GM04504 (cell line): ENCODE measurements at regions not wholly inside any gene's neighbourhood (a gene's known extent, or its start where the extent isn't known, plus 50 kb on each side); places are given as distances from the start of the nearest gene placed in this dataset.
"Not testable (repeated sequence)": the region's sequence is repeated elsewhere in the genome, so short reads cannot be mapped to it uniquely, and the experiment has no call there.

Experiments
- DNase-seq: peaks from one replicate; pipeline ENCODE4 v3.0.0-alpha.2; 2012; ENCODE audit warnings: low read depth

- DNase-seq: no peak
Measured at GRCh38 chr17:72472106-72472505, 351.3 kb downstream of the SOX9 start.

DNA sequence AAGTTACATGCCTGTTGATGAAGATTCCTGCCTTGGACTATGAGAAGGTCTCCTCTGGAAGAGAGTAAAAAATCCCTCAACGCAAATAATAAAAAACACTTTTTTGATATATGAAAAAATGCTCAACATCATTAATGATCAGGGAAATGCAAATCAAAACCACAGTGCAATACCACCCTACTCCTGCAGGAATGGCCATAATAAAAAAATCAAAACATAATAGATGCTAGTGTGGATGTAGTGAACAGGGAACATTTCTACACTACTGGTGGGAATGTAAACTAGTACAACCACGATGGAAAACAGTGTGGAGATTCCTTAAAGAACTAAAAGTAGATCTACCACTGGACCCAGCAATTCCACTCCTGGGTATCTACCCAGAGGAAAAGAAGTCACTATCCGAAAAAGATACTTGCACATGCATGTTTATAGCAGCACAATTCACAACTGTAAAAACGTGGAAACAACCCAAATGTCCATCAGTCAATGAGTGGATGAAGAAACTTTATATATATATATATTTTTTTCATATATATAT, 352.1 kb downstream of the SOX9 start:
- DNase-seq: not testable (repeated sequence)

- DNase-seq: no peak
Measured at GRCh38 chr17:72474243-72474642, 353.4 kb downstream of the SOX9 start.

DNA sequence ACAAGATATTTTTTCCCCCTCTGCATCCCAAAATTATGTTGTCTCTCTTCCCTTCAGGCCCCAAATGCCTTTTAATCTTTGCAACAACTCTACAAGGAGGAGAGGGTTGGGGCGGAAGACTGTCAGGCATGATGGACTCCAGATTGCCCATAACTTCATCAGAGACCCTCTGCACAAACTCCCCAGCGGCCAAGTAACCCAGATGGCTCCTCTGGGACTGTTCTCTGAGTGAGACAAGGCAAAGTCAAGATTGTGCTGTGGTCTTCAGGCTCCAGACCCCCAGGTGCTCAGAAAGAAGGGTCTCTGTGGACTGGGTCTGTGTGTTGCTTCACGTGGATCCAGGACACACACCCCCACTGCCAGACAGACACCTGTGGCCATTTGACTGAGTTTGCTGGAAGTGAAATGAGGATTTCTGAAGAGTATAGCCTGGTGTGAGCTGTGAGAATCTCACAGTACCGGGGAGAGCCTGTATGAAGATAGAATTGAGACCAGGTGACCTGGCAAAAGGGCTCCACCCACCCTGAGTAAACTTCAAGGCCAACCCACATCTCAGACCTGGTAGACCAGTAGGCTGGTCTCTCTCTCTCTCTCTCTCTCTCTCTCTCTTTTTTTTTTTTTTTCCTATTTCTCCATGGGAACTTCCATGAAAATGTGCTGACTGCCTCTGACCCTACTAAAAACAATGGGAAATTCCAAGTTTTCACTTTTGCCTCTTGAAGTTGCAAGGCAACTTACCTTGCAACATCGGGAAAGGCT, 354.1 kb downstream of the SOX9 start:
- no peak for DNase-seq

GRCh38 chr17:72476134-72476533, 355.3 kb downstream of the SOX9 start:
- DNase-seq: no peak

GRCh38 chr17:72476575-72476986, 355.8 kb downstream of the SOX9 start:
- no peak for DNase-seq

GRCh38 chr17:72477491-72477890, 356.7 kb downstream of the SOX9 start:
- DNase-seq: no peak

- DNase-seq: no peak
Measured at GRCh38 chr17:72479113-72479512, 358.3 kb downstream of the SOX9 start.

DNA sequence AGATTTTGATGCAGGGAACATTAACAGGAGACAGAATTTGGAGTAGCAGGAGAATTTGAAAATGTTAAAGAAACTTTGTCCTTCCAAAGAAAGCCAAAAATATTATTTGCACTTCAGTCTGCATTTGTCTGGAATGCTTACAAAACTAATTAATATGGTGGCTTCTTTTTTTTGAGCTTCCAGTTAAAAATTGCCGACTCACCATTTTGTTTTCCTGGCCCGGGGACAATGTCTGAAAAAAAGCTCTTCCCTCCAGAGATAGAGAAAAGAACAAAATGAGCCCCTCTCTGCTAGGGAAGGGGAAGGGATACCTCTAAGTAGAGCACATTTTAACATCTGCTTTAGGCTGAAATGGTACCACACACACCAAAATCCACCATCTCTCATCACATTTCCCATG, 360.8 kb downstream of the SOX9 start:
- DNase-seq: no peak

- DNase-seq: no peak
Measured at GRCh38 chr17:72485596-72485995, 364.8 kb downstream of the SOX9 start.

DNA sequence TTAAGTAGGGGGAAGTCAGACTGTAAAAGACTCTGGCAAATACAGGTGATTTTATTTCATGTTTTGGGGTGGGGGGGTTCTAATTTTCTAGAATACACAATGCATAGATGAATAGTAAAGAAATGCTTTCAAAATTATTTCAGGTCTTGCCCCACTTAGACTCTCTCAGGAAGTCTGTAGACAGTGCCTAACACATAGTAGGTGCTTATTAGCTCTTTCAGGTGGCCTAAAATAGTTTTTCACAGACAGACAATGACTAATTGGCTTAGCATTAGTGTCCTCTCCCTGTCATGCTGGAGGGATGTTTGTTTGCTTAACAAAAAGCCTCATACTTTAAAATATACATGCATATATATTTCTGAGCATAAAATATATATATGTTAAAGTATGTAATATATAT, 366.0 kb downstream of the SOX9 start:
- DNase-seq: no peak

GRCh38 chr17:72487731-72488494, 367.1 kb downstream of the SOX9 start:
- DNase-seq: no peak

DNA sequence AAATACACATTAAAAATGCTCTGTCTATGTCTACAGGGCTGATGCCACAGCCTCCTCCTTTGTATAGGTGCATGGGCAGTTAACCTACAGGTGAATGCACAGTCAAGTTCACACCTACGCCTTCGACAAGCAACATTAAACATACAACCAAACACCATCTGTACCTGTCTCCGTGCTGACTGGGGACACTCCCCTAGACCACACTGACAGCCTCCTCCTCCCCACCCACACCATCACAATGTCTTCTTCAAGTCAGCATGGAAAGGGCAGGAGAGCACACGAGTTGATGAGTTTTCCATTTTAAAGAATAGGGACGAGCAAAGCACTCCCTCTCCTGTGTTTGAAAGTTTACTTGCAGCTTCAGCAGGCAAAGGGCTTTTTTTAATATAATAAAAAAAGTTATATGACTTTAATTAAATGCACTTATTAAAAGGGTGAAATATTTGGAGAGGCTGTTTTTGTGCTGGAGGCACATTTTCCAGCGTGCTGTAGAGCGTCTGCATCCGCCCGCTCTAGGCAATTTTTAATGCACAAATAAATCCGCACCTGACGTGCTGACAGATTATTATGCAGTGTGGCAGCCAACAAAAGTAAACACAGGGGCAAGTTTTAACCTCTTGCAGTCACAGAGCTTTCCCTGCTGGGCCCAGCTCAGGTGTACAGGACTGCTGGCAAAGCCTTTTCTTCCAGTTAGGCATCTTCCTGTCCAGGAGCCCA, 367.9 kb downstream of the SOX9 start:
- no peak for DNase-seq

GRCh38 chr17:72489272-72489641, 368.4 kb downstream of the SOX9 start:
- DNase-seq: no peak

DNA sequence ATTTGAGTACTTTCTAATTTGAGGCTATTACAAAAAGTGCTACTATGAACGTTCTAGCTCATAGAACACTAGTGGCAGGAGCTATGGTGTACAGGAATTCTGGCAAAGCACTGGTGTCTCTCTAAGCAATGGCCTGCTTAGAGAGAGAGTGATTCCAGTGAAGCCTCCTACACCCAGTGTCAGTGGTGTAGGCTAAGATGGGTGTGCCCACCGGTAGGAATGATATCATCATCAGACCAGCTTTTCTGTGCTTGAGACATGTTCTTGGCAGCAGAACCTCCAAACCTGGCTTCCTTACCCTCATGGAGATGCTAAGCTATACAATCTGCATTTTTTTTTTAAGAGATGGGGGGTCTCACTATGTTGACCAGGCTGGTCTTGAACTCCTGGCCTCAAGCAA, 370.3 kb downstream of the SOX9 start:
- no peak for DNase-seq

GRCh38 chr17:72492494-72492893, 371.7 kb downstream of the SOX9 start:
- no peak for DNase-seq

DNA sequence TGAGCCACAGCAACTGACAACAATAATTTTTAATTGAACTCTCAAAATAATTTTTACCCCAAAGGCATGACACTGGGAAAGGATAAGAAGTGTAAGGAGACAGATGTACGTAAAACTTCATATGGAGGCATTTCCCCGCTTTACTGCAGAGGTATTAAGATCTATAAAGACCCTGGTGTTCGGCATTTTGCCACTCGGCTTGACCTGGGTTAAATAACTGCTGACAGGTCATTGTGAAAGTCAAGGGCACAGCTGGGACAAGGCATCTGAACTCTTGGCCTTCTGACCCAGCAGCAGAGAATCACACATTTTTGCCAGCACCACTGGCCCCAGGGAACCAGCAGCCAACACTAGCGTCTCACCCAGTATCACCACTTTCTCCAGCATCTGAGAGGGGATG, 372.1 kb downstream of the SOX9 start:
- DNase-seq: no peak

DNA sequence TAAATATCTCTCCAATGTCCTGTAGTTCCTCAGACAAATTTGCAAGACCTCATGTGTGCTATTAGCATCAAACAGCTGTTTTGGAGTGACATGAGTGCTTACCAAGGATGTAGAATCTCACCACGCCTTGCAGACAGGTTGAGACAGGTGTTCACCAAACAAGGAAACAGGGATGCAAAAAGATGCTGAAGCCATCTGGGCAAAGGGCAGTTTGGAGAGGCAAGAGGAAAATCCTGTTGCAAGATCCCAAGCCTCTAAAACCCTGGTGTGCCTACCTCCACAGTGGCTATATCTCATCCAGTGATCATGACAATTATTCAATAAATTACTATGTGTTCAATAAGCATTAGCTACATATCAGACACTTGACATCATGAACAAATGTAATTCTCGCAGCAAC, 373.7 kb downstream of the SOX9 start:
- no peak for DNase-seq

- no peak for DNase-seq
Measured at GRCh38 chr17:72496461-72496860, 375.6 kb downstream of the SOX9 start.

DNA sequence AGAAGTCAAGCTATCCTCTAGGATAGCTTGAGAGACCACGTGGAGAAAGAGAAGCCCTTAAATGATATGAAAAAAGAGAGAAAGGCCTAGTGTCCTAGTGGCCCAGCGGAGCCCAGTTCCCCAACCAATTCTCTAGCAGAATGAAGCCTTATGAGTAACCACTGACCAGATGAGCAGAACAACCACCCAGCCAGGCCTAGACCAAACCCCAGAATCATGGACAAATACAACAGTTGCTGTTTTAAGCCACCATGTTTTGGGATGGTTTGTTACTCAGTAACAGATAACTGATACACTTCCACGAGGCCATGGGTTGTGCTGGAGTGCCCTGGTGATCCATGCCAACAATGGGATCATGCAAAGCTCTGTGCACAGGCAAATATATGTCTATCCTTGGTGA, 377.1 kb downstream of the SOX9 start:
- DNase-seq: no peak

- no peak for DNase-seq
Measured at GRCh38 chr17:72498364-72499210, 377.8 kb downstream of the SOX9 start.
